ENCODE measurements at regions not wholly inside any gene's neighbourhood (a gene's known extent, or its start where the extent isn't known, plus 50 kb on each side); places are given as distances from the start of the nearest gene placed in this dataset.

DNA sequence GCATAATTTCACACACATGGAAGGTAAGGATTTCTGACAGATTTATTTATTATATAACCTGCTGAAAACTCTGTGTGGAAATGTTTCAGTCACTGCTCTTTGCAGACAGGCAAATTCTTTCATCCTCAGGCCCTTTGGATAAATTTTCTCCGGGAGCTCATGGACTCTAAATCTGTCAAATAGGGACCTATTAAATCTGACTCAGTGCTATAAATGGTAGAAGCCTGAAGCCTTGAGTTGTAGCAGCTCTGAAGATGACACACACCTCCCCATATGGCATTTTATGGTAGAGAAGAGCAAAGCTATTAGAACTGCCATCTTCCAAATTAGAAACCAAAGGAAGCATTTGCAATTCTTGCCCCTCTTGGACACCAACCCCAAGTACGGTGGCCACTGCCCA lies 808.7 kb downstream of the XPNPEP1 start:
- Histone ChIP-seq H3K4me3 (ENCODE audit: low read depth, low read length) (no peak overlapping the region), H3K9me3 (ENCODE audit: control insufficient read depth, insufficient read depth, low read length) (peaks cover 11% of the 10 kb centered on the region; the same call in 1 of the 2 replicates), H3K36me3 (ENCODE audit: control insufficient read depth, insufficient read depth, low read length) (no peaks in the 10 kb centered on the region), H3K27me3 (ENCODE audit: control insufficient read depth, insufficient read depth, low read length) (no peaks in the 10 kb centered on the region), H3K9ac (ENCODE audit: low read depth, low read length) (no peak overlapping the region), H3K4me1 (ENCODE audit: control insufficient read depth, insufficient read depth, low read length) (no peaks in the 10 kb centered on the region), H3K27ac (ENCODE audit: low read depth, low read length) (no peak overlapping the region)

DNA sequence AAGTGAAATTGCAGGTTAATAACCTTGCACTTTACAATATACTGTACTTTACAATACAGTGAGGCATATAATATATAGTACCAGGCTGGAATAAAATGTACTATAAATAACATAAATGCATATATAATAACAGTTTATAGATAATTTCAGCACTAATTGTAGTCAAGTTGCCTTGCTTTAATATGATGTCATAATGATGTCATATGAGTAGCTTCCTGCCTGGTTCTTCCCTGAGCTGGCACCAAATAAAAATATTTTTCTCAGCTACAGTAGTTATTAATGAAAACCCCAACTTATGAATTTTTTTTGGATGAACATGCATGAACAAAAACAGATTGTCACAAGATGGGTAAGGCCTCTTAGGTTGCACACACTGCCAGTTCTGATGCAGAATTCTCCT lies 816.7 kb downstream of the XPNPEP1 start:
- H3K27me3 ChIP-seq (ENCODE audit: control insufficient read depth, insufficient read depth, low read length) = peaks cover 34% of the 10 kb centered on the region
- no peaks in the 10 kb centered on the region; the same call in 1 of the 2 replicates for H3K4me1 ChIP-seq (ENCODE audit: control insufficient read depth, insufficient read depth, low read length)
- no peak overlapping the region for H3K27ac ChIP-seq (ENCODE audit: low read depth, low read length)
- no peak overlapping the region for H3K9ac ChIP-seq (ENCODE audit: low read depth, low read length)
- no peak overlapping the region for H3K4me3 ChIP-seq (ENCODE audit: low read depth, low read length)
- no peaks in the 10 kb centered on the region for H3K9me3 ChIP-seq (ENCODE audit: control insufficient read depth, insufficient read depth, low read length)
- H3K36me3 ChIP-seq (ENCODE audit: control insufficient read depth, insufficient read depth, low read length) = no peaks in the 10 kb centered on the region

DNA sequence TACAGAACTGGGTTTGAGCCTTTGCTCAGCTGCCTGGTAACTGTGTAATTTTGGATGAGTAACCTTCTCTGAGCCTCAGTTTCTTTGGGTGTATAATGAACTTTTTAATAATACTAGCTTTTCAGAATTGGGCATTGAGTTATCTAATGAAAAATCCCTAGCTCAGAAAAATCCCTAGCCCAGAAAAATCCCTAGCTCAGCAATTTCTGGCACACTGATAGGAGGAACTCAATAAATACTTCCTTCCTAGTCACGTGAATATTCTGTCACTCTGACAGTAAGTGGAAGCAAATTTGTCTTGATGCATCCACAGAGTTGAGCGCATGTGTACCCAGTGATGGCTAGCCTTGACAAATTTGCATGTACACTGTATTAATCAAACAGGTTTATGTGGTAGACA lies 817.6 kb downstream of the XPNPEP1 start:
- Histone ChIP-seq H3K9me3 (ENCODE audit: control insufficient read depth, insufficient read depth, low read length) (no peaks in the 10 kb centered on the region), H3K4me3 (ENCODE audit: low read depth, low read length) (no peak overlapping the region), H3K4me1 (ENCODE audit: control insufficient read depth, insufficient read depth, low read length) (no peaks in the 10 kb centered on the region; the same call in 1 of the 2 replicates), H3K27me3 (ENCODE audit: control insufficient read depth, insufficient read depth, low read length) (peaks cover 34% of the 10 kb centered on the region), H3K27ac (ENCODE audit: low read depth, low read length) (no peak overlapping the region), H3K9ac (ENCODE audit: low read depth, low read length) (no peak overlapping the region), H3K36me3 (ENCODE audit: control insufficient read depth, insufficient read depth, low read length) (no peaks in the 10 kb centered on the region)

DNA sequence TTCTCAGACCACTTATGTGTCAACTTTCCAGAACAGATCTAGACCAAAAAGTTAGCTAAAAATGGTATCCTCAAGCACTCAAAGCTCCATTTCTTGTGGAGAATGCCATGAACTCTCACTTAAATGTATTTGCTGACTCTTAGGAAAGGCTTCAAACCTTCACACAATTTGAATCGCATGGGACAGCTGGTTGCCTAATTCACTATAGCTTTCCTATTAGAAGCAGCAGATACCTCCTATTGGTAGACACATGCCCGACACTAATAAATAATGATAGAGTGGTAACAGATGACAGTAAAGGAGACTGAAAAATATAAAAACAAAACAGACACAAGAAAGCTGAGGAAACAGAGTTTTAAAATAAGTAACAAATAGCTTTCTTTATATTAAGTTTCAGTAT lies 818.5 kb downstream of the XPNPEP1 start:
- H3K9me3 ChIP-seq (ENCODE audit: control insufficient read depth, insufficient read depth, low read length) = no peaks in the 10 kb centered on the region
- no peaks in the 10 kb centered on the region; the same call in 1 of the 2 replicates for H3K4me1 ChIP-seq (ENCODE audit: control insufficient read depth, insufficient read depth, low read length)
- peaks cover 34% of the 10 kb centered on the region for H3K27me3 ChIP-seq (ENCODE audit: control insufficient read depth, insufficient read depth, low read length)
- no peak overlapping the region for H3K4me3 ChIP-seq (ENCODE audit: low read depth, low read length)
- no peak overlapping the region for H3K9ac ChIP-seq (ENCODE audit: low read depth, low read length)
- no peak overlapping the region for H3K27ac ChIP-seq (ENCODE audit: low read depth, low read length)
- no peaks in the 10 kb centered on the region for H3K36me3 ChIP-seq (ENCODE audit: control insufficient read depth, insufficient read depth, low read length)

DNA sequence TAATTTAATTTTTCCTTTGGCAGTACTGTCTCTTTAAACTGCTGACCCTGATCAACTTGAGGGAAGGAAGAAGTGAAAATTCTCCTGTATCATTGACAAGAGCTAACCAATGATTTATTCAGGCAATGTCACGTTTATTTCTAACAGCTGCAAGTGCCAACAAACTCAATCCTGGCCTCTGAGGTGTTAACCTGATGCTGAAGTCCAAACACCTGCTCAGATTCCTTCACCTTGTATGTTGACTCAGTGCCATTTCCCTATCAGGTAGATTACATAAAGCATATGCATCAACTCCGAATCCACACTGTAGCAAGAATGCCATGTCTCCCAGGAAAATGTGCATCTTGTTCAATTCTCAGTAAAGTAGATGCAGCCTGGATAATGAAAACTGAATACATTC lies 820.0 kb downstream of the XPNPEP1 start:
- no peak overlapping the region for H3K27ac ChIP-seq (ENCODE audit: low read depth, low read length)
- no peaks in the 10 kb centered on the region for H3K36me3 ChIP-seq (ENCODE audit: control insufficient read depth, insufficient read depth, low read length)
- no peak overlapping the region for H3K4me3 ChIP-seq (ENCODE audit: low read depth, low read length)
- no peaks in the 10 kb centered on the region for H3K9me3 ChIP-seq (ENCODE audit: control insufficient read depth, insufficient read depth, low read length)
- peaks cover 22% of the 10 kb centered on the region for H3K27me3 ChIP-seq (ENCODE audit: control insufficient read depth, insufficient read depth, low read length)
- H3K4me1 ChIP-seq (ENCODE audit: control insufficient read depth, insufficient read depth, low read length) = no peaks in the 10 kb centered on the region; the same call in 1 of the 2 replicates
- H3K9ac ChIP-seq (ENCODE audit: low read depth, low read length) = no peak overlapping the region

DNA sequence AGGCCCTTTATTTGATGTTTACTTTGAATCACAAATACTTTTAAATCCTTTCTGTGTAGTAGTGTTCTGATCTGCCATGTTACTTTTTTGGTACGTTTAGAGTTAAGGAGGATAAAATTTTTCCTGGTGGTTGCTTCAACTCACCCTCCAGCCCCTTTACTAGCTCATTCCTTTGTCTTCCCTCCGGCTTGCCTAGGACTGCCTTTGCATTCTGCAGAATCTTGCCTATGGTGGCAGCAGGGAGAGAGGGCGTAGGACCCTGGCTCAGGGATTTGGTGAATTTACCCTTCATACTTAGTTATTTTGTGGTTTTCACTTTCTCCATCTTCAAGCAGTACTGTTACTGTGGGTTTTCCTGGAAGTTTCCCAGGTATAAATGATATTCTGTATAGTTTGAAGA lies 833.5 kb downstream of the XPNPEP1 start:
- Histone ChIP-seq H3K9ac (ENCODE audit: low read depth, low read length) (no peak overlapping the region), H3K36me3 (ENCODE audit: control insufficient read depth, insufficient read depth, low read length) (no peaks in the 10 kb centered on the region), H3K9me3 (ENCODE audit: control insufficient read depth, insufficient read depth, low read length) (no peaks in the 10 kb centered on the region), H3K27ac (ENCODE audit: low read depth, low read length) (no peak overlapping the region), H3K4me3 (ENCODE audit: low read depth, low read length) (no peak overlapping the region), H3K27me3 (ENCODE audit: control insufficient read depth, insufficient read depth, low read length) (no peaks in the 10 kb centered on the region), H3K4me1 (ENCODE audit: control insufficient read depth, insufficient read depth, low read length) (no peaks in the 10 kb centered on the region)

DNA sequence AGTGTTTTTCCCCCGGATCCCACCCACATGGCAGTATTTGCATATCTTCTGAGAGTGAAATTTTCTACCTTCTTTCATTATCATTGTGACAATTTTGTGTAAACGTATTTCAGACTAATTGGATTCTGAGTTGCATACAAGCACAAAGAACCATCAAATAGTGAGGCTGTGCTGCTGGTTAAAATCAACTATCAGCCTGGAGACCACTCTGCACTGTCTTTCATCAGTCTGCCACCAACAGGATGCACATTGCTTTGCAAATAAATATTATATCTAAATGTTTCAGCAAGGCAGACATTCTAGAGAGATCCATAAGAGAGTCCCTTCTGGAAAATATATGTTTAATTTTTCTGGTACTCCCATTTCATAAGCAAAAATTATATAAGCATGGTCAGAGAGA lies 851.8 kb downstream of the XPNPEP1 start:
- no peaks in the 10 kb centered on the region for H3K27me3 ChIP-seq (ENCODE audit: control insufficient read depth, insufficient read depth, low read length)
- H3K4me3 ChIP-seq (ENCODE audit: low read depth, low read length) = no peak overlapping the region
- H3K36me3 ChIP-seq (ENCODE audit: control insufficient read depth, insufficient read depth, low read length) = no peaks in the 10 kb centered on the region
- no peak overlapping the region for H3K9ac ChIP-seq (ENCODE audit: low read depth, low read length)
- peaks cover 9% of the 10 kb centered on the region for H3K4me1 ChIP-seq (ENCODE audit: control insufficient read depth, insufficient read depth, low read length)
- H3K27ac ChIP-seq (ENCODE audit: low read depth, low read length) = no peak overlapping the region
- H3K9me3 ChIP-seq (ENCODE audit: control insufficient read depth, insufficient read depth, low read length) = no peaks in the 10 kb centered on the region

DNA sequence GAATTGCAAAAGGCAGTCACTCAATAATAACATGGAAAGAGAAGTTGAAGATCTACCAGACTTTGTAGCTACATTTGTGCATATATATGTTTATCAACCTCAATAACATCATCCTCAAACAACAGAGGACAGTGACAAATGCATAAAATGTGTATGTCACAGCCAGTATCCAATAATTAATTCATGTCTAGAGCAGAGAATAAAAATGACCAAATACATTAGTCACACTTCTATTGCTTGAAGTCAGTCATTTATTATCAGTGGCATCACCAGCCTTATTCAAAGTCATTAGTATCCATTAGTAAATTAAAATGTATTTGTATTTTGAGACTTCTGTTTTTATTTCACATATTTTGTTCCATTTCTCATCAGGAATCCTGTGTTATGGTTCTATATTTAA lies 852.8 kb downstream of the XPNPEP1 start:
- Histone ChIP-seq H3K36me3 (ENCODE audit: control insufficient read depth, insufficient read depth, low read length) (no peaks in the 10 kb centered on the region), H3K9me3 (ENCODE audit: control insufficient read depth, insufficient read depth, low read length) (no peaks in the 10 kb centered on the region), H3K4me3 (ENCODE audit: low read depth, low read length) (no peak overlapping the region), H3K27ac (ENCODE audit: low read depth, low read length) (no peak overlapping the region), H3K4me1 (ENCODE audit: control insufficient read depth, insufficient read depth, low read length) (peaks cover 9% of the 10 kb centered on the region), H3K27me3 (ENCODE audit: control insufficient read depth, insufficient read depth, low read length) (no peaks in the 10 kb centered on the region), H3K9ac (ENCODE audit: low read depth, low read length) (no peak overlapping the region)

DNA sequence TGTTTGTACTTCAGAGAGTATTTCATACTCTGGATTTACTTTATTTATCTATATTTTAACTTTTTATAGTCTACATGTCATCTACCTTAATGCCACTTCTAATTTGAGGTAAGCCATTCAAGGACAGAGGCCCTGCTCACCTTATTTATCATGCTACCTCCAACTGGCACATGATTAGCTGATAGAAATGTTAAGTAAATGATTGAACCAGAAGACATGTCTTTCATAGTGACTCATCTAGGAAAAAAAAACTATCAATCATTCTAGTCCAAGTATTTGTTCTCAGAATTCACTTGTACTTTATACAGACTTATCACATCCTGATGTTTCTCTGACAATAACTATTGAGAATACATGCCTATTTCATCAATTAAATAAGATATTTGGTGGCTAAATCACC lies 856.3 kb downstream of the XPNPEP1 start:
- H3K27me3 ChIP-seq (ENCODE audit: control insufficient read depth, insufficient read depth, low read length) = no peaks in the 10 kb centered on the region

DNA sequence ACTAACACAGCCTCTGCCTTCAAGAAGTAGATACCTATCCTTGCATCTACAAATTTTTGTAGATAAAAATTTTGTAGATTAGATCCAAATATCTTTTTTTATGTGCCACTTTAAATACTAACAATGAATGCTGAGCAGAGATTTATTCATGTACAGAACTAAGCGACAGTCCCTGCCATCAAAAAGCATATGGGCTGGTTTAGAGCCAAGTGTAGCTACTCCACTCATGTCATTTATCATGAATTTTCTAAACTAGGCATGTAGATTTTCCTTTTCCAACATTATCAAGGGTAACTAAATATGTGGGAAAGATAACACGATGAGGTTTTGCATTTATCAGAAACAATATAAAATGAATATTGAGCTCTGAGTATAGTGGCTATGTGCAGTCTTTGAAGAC lies 857.5 kb downstream of the XPNPEP1 start:
- Histone ChIP-seq H3K27ac (ENCODE audit: low read depth, low read length) (no peak overlapping the region), H3K4me3 (ENCODE audit: low read depth, low read length) (no peak overlapping the region), H3K9ac (ENCODE audit: low read depth, low read length) (no peak overlapping the region), H3K4me1 (ENCODE audit: control insufficient read depth, insufficient read depth, low read length) (peaks cover 6% of the 10 kb centered on the region), H3K36me3 (ENCODE audit: control insufficient read depth, insufficient read depth, low read length) (no peaks in the 10 kb centered on the region), H3K27me3 (ENCODE audit: control insufficient read depth, insufficient read depth, low read length) (no peaks in the 10 kb centered on the region), H3K9me3 (ENCODE audit: control insufficient read depth, insufficient read depth, low read length) (no peaks in the 10 kb centered on the region)

More for the DNA sequence above, 856.3 kb downstream of the XPNPEP1 start:
- Histone ChIP-seq H3K9me3 (ENCODE audit: control insufficient read depth, insufficient read depth, low read length) (no peaks in the 10 kb centered on the region), H3K4me1 (ENCODE audit: control insufficient read depth, insufficient read depth, low read length) (peaks cover 9% of the 10 kb centered on the region), H3K36me3 (ENCODE audit: control insufficient read depth, insufficient read depth, low read length) (no peaks in the 10 kb centered on the region), H3K9ac (ENCODE audit: low read depth, low read length) (no peak overlapping the region), H3K27ac (ENCODE audit: low read depth, low read length) (no peak overlapping the region), H3K4me3 (ENCODE audit: low read depth, low read length) (no peak overlapping the region)

DNA sequence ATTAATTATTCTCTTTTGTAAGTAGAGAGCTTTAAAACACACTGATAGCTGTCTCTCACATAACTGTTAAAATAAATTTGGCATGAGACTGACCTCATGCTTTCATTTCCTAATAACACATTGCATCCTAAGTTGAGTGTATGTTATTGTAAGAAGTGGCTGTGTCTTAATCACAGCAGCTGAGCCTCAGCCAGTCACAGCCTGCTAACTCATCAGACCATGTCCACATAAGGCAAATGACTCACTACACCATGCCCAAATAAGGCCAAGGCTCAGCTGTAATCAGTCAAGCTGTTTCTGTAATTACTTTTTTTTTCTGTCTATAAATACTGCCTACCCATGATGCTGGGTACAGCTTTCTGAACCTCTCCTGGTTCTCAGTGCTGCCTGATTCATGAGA lies 860.9 kb downstream of the XPNPEP1 start:
- H3K9me3 ChIP-seq (ENCODE audit: control insufficient read depth, insufficient read depth, low read length) = no peaks in the 10 kb centered on the region
- H3K4me3 ChIP-seq (ENCODE audit: low read depth, low read length) = no peak overlapping the region
- no peak overlapping the region for H3K9ac ChIP-seq (ENCODE audit: low read depth, low read length)
- H3K27ac ChIP-seq (ENCODE audit: low read depth, low read length) = no peak overlapping the region
- H3K36me3 ChIP-seq (ENCODE audit: control insufficient read depth, insufficient read depth, low read length) = no peaks in the 10 kb centered on the region
- no peaks in the 10 kb centered on the region for H3K27me3 ChIP-seq (ENCODE audit: control insufficient read depth, insufficient read depth, low read length)
- H3K4me1 ChIP-seq (ENCODE audit: control insufficient read depth, insufficient read depth, low read length) = no peaks in the 10 kb centered on the region

DNA sequence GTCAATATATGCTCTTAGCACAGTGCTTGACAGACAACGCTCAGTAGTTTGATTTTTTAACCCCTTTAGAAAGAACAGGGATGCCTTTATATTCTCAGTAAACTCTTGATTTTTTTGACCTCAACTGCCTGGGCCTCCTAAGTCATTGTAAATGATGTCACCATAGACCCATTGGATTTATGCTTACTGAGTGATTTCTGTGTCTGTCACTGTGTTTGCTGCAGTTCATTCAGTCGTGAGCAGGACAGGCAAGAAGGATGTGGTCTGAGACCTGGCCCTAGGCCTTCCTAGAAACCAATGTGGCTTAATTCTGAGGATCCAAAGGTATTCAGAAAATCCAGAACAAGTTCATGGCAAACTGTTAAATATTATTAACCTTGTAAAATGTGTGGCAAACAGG lies 868.1 kb downstream of the XPNPEP1 start:
- Histone ChIP-seq H3K27ac (ENCODE audit: low read depth, low read length) (no peak overlapping the region), H3K4me3 (ENCODE audit: low read depth, low read length) (no peak overlapping the region), H3K4me1 (ENCODE audit: control insufficient read depth, insufficient read depth, low read length) (no peaks in the 10 kb centered on the region), H3K27me3 (ENCODE audit: control insufficient read depth, insufficient read depth, low read length) (no peaks in the 10 kb centered on the region), H3K36me3 (ENCODE audit: control insufficient read depth, insufficient read depth, low read length) (no peaks in the 10 kb centered on the region), H3K9ac (ENCODE audit: low read depth, low read length) (no peak overlapping the region), H3K9me3 (ENCODE audit: control insufficient read depth, insufficient read depth, low read length) (no peaks in the 10 kb centered on the region)

Data from HUES48 (cell line).